SK-N-SH treated with all-trans-retinoic acid at 6 μM for 48 hours (cell line): ENCODE measurements at regions not wholly inside any gene's neighbourhood (a gene's known extent, or its start where the extent isn't known, plus 50 kb on each side); places are given as distances from the start of the nearest gene placed in this dataset.

Source experiments
- BACH2 ChIP-seq: fragments of 250-450 bp; sonication (Bioruptor Pico); IDR thresholded peaks from 2 replicates; pipeline ENCODE4 v1.9.0; 2021; ENCODE audit warnings: mild to moderate bottlenecking, borderline replicate concordance
- CREB5 ChIP-seq: fragments of 250-450 bp; sonication (Bioruptor Pico); IDR thresholded peaks from 2 replicates; pipeline ENCODE4 v1.5.1; 2020; ENCODE audit warnings: low read depth, mild to moderate bottlenecking, moderate library complexity
- CSDC2 ChIP-seq: fragments of 250-450 bp; sonication (Bioruptor Pico); IDR thresholded peaks from 2 replicates; pipeline ENCODE4 v1.5.0; 2020; ENCODE audit warnings: mild to moderate bottlenecking, moderate library complexity
- ESRRG ChIP-seq: fragments of 250-450 bp; sonication (Bioruptor Pico); IDR thresholded peaks from 2 replicates; pipeline ENCODE4 v1.6.1; 2021; ENCODE audit warnings: mild to moderate bottlenecking
- OSR1 ChIP-seq: fragments of 250-450 bp; sonication (Bioruptor Pico); IDR thresholded peaks from 2 replicates; pipeline ENCODE4 v1.8.0; 2022; ENCODE audit warnings: moderate library complexity, mild to moderate bottlenecking, inconsistent platforms
- RARB ChIP-seq: fragments of 250-450 bp; sonication (Bioruptor Pico); IDR thresholded peaks from 2 replicates; pipeline ENCODE4 v1.8.0; 2021; ENCODE audit warnings: mild to moderate bottlenecking, moderate library complexity
- SNAI2 ChIP-seq: fragments of 250-450 bp; sonication (Bioruptor Pico); IDR thresholded peaks from 2 replicates; pipeline ENCODE4 v1.5.0; 2020; ENCODE audit warnings: mild to moderate bottlenecking, moderate library complexity
- TOX ChIP-seq: fragments of 250-450 bp; sonication (Bioruptor Pico); IDR thresholded peaks from 2 replicates; pipeline ENCODE4 v1.8.0; 2021; ENCODE audit warnings: mild to moderate bottlenecking, moderate library complexity, borderline replicate concordance
- ZC3H10 ChIP-seq: fragments of 250-450 bp; sonication (Bioruptor Pico); IDR thresholded peaks from 2 replicates; pipeline ENCODE4 v1.5.1; 2021; ENCODE audit warnings: mild to moderate bottlenecking, moderate library complexity
- ZFP3 ChIP-seq: fragments of 250-450 bp; sonication (Bioruptor Pico); IDR thresholded peaks from 2 replicates; pipeline ENCODE4 v1.5.0; 2020; ENCODE audit warnings: mild to moderate bottlenecking, moderate library complexity
- ZFP30 ChIP-seq: fragments of 450-650 bp; formaldehyde crosslinking; IDR thresholded peaks from 2 replicates; pipeline ENCODE4 v1.5.0; 2022; ENCODE audit warnings: mild to moderate bottlenecking, moderate library complexity
- ZNF8 ChIP-seq: fragments of 450-650 bp; formaldehyde crosslinking; IDR thresholded peaks from 2 replicates; pipeline ENCODE4 v1.5.0; 2020; ENCODE audit warnings: mild to moderate bottlenecking, moderate library complexity
- TF ChIP-seq, protein P1 (sequence below): fragments of 250-450 bp; sonication (Bioruptor Pico); IDR thresholded peaks from 2 replicates; pipeline ENCODE4 v1.8.0; 2020; ENCODE audit warnings: mild to moderate bottlenecking, moderate library complexity, borderline replicate concordance
- TF ChIP-seq, protein P2 (sequence below): fragments of 250-450 bp; sonication (Bioruptor Pico); IDR thresholded peaks from 2 replicates; pipeline ENCODE4 v1.8.0; 2021; ENCODE audit warnings: low read depth, mild to moderate bottlenecking, moderate library complexity, borderline replicate concordance

- TF ChIP-seq CREB5 (CRISPR knock-in tag) (no peak), RARB (CRISPR knock-in tag) (no peak), SNAI2 (CRISPR knock-in tag) (no peak), ZFP30 (CRISPR knock-in tag) (no peak), BACH2 (CRISPR knock-in tag) (no peak), ZNF8 (no peak), OSR1 (CRISPR knock-in tag) (no peak), ESRRG (CRISPR knock-in tag) (no peak), ZC3H10 (no peak), ZFP3 (CRISPR knock-in tag) (no peak), CSDC2 (no peak), TOX (no peak)
- TF ChIP-seq, protein P1, sequence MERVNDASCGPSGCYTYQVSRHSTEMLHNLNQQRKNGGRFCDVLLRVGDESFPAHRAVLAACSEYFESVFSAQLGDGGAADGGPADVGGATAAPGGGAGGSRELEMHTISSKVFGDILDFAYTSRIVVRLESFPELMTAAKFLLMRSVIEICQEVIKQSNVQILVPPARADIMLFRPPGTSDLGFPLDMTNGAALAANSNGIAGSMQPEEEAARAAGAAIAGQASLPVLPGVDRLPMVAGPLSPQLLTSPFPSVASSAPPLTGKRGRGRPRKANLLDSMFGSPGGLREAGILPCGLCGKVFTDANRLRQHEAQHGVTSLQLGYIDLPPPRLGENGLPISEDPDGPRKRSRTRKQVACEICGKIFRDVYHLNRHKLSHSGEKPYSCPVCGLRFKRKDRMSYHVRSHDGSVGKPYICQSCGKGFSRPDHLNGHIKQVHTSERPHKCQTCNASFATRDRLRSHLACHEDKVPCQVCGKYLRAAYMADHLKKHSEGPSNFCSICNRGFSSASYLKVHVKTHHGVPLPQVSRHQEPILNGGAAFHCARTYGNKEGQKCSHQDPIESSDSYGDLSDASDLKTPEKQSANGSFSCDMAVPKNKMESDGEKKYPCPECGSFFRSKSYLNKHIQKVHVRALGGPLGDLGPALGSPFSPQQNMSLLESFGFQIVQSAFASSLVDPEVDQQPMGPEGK = no peak
- TF ChIP-seq, protein P2, sequence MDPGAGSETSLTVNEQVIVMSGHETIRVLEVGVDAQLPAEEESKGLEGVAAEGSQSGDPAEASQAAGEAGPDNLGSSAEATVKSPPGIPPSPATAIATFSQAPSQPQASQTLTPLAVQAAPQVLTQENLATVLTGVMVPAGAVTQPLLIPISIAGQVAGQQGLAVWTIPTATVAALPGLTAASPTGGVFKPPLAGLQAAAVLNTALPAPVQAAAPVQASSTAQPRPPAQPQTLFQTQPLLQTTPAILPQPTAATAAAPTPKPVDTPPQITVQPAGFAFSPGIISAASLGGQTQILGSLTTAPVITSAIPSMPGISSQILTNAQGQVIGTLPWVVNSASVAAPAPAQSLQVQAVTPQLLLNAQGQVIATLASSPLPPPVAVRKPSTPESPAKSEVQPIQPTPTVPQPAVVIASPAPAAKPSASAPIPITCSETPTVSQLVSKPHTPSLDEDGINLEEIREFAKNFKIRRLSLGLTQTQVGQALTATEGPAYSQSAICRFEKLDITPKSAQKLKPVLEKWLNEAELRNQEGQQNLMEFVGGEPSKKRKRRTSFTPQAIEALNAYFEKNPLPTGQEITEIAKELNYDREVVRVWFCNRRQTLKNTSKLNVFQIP = no peak
Observed at GRCh38 chr4:180788729-180789128, 1454.5 kb upstream of the TENM3 start.
